DOHH2 (cell line): ENCODE measurements at regions not wholly inside any gene's neighbourhood (a gene's known extent, or its start where the extent isn't known, plus 50 kb on each side); places are given as distances from the start of the nearest gene placed in this dataset.

Source experiments
- EZH2phosphoT487 ChIP-seq: fragments of 200-600 bp; sonication (generic); IDR thresholded peaks from 2 replicates; pipeline ENCODE4 v1.6.1; 2017; ENCODE audit warnings: borderline replicate concordance, mild to moderate bottlenecking, antibody characterized with exemption, low read length, moderate library complexity, mixed read lengths
- TF ChIP-seq, protein P1 (sequence below): fragments of 200-600 bp; sonication (generic); IDR thresholded peaks from one replicate; pipeline ENCODE4 v1.5.1; 2014; ENCODE audit warnings: antibody characterized with exemption, mild to moderate bottlenecking, low read depth, low read length; ENCODE audit not compliant: poor library complexity, severe bottlenecking

DNA sequence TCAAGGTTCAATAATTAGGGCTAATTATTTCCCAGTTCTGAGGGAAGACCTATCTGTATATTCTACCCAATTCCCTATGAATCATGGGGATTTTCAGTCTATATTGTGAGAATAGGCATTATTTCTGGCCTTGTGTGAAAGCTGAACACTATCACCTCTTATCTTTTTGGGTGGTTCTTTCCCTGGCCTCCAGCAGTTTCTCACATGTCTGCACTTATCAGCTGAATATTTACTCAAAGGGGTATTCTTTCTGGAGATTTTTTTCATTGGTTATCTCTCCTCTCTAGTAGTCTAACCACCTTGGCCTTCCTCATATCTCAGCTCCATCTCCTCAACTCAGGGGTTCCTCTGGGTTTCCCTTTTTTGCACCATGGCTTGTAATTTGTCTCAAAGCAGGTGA is 64.9 kb upstream of the LIFR start:
- TF ChIP-seq, protein P1, sequence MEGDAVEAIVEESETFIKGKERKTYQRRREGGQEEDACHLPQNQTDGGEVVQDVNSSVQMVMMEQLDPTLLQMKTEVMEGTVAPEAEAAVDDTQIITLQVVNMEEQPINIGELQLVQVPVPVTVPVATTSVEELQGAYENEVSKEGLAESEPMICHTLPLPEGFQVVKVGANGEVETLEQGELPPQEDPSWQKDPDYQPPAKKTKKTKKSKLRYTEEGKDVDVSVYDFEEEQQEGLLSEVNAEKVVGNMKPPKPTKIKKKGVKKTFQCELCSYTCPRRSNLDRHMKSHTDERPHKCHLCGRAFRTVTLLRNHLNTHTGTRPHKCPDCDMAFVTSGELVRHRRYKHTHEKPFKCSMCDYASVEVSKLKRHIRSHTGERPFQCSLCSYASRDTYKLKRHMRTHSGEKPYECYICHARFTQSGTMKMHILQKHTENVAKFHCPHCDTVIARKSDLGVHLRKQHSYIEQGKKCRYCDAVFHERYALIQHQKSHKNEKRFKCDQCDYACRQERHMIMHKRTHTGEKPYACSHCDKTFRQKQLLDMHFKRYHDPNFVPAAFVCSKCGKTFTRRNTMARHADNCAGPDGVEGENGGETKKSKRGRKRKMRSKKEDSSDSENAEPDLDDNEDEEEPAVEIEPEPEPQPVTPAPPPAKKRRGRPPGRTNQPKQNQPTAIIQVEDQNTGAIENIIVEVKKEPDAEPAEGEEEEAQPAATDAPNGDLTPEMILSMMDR = no peak
- TF ChIP-seq EZH2phosphoT487 = no peak
